IMR-90 (cell line): ENCODE measurements at regions not wholly inside any gene's neighbourhood (a gene's known extent, or its start where the extent isn't known, plus 50 kb on each side); places are given as distances from the start of the nearest gene placed in this dataset.
"Not testable (repeated sequence)": the region's sequence is repeated elsewhere in the genome, so short reads cannot be mapped to it uniquely, and the experiment has no call there.

Experiments used
- ATAC-seq: fragments of 200-7000 bp; cut with Tn5 transposase; 2 replicates; pipeline ENCODE4 v1.9.1; 2020; ENCODE audit warnings: low read depth, mild to moderate bottlenecking, moderate library complexity
- BruUV-seq: library from RNA; stranded (reverse); fragments of 400-500 nt; replicated peaks from 2 replicates; lab custom pipeline; 2021; lab: Mats Ljungman, UMichigan
- CTCF ChIA-PET: fragments of 300-600 bp; formaldehyde crosslinking; extraction: SDS; loops from one replicate; lab custom pipeline; 2021; ENCODE audit warnings: antibody characterized with exemption; lab: Yijun Ruan, JAX
- POLR2A ChIA-PET: fragments of 300-600 bp; sonication (Branson Sonifier 250); formaldehyde crosslinking; loops from one replicate; lab custom pipeline; 2022; ENCODE audit warnings: antibody characterized with exemption; ENCODE audit not compliant: unreplicated experiment; lab: Charles Lee
- DNase-seq: peaks from one replicate; pipeline ENCODE4 v3.0.0; 2013
- H2AFZ ChIP-seq: replicated peaks from 2 replicates; pipeline ENCODE3; 2013; ENCODE audit warnings: low read length, mild to moderate bottlenecking; ENCODE audit not compliant: poor library complexity
- H2AK5ac ChIP-seq: 2 replicates; pipeline ENCODE4 v1.6.1; 2013; ENCODE audit warnings: low read depth, low read length, inconsistent platforms
- H2AK9ac ChIP-seq: replicated peaks from 2 replicates; pipeline ENCODE3; 2013; ENCODE audit warnings: mild to moderate bottlenecking, low read depth, low read length, moderate library complexity; ENCODE audit not compliant: poor library complexity
- H2BK120ac ChIP-seq: 2 replicates; pipeline ENCODE4 v1.6.1; 2013; ENCODE audit warnings: low read depth, low read length, inconsistent platforms
- H2BK15ac ChIP-seq: 3 replicates; pipeline ENCODE4 v1.6.1; 2013; ENCODE audit warnings: low read depth, low read length, inconsistent platforms
- H2BK20ac ChIP-seq: 2 replicates; pipeline ENCODE4 v1.6.1; 2013; ENCODE audit warnings: low read depth, mild to moderate bottlenecking, inconsistent platforms, low read length, moderate library complexity
- H2BK5ac ChIP-seq: 2 replicates; pipeline ENCODE4 v1.6.1; 2013; ENCODE audit warnings: mild to moderate bottlenecking, low read depth, low read length, inconsistent platforms; ENCODE audit not compliant: poor library complexity, severe bottlenecking
- H3K14ac ChIP-seq: replicated peaks from 2 replicates; pipeline ENCODE4 v1.6.1; 2013; ENCODE audit warnings: low read depth, low read length, inconsistent platforms
- H3K18ac ChIP-seq: 2 replicates; pipeline ENCODE4 v1.6.1; 2013; ENCODE audit warnings: low read depth, low read length, control low read depth
- H3K23ac ChIP-seq: 2 replicates; pipeline ENCODE4 v1.6.1; 2013; ENCODE audit warnings: low read depth, low read length, inconsistent platforms
- H3K27ac ChIP-seq: 2 replicates; pipeline ENCODE4 v1.5.1; 2013; ENCODE audit warnings: mild to moderate bottlenecking, control low read depth, low read length; ENCODE audit not compliant: insufficient read depth
- H3K27me3 ChIP-seq: 2 replicates; pipeline ENCODE4 v1.6.1; 2013; ENCODE audit warnings: low read length; ENCODE audit not compliant: control insufficient read depth, insufficient read depth
- H3K36me3 ChIP-seq: 2 replicates; pipeline ENCODE4 v1.6.1; 2013; ENCODE audit warnings: low read length, mixed read lengths; ENCODE audit not compliant: control insufficient read depth, insufficient read depth
- H3K4ac ChIP-seq: 2 replicates; pipeline ENCODE4 v1.6.1; 2013; ENCODE audit warnings: low read depth, low read length, inconsistent platforms
- H3K4me1 ChIP-seq: 2 replicates; pipeline ENCODE4 v1.6.1; 2013; ENCODE audit warnings: low read length, mixed read lengths; ENCODE audit not compliant: control insufficient read depth, insufficient read depth
- H3K4me2 ChIP-seq: 2 replicates; pipeline ENCODE4 v1.6.1; 2013; ENCODE audit warnings: low read depth, mild to moderate bottlenecking, control low read depth, low read length, moderate library complexity
- H3K4me3 ChIP-seq: 2 replicates; pipeline ENCODE4 v1.5.1; 2013; ENCODE audit warnings: low read depth, mild to moderate bottlenecking, control low read depth, low read length, moderate library complexity; ENCODE audit not compliant: insufficient read depth
- H3K56ac ChIP-seq: 2 replicates; pipeline ENCODE4 v1.6.1; 2013; ENCODE audit warnings: low read length, inconsistent platforms; ENCODE audit not compliant: insufficient read depth; ENCODE audit errors: extremely low read depth
- H3K79me1 ChIP-seq, 2 experiments: 2 replicates each; pipeline ENCODE4 v1.6.1; 2013; ENCODE audit warnings: low read length in 2 of 2, inconsistent platforms in 1 of 2, low read depth in 1 of 2
- H3K9ac ChIP-seq: 2 replicates; pipeline ENCODE4 v1.6.1; 2013; ENCODE audit warnings: low read depth, low read length, control low read depth
- H3K9me1 ChIP-seq: 2 replicates; pipeline ENCODE4 v1.6.1; 2013; ENCODE audit warnings: low read length, inconsistent platforms; ENCODE audit not compliant: insufficient read depth
- H3K9me3 ChIP-seq: 2 replicates; pipeline ENCODE4 v1.6.1; 2013; ENCODE audit warnings: low read length; ENCODE audit not compliant: control insufficient read depth, insufficient read depth
- H4K20me1 ChIP-seq: 2 replicates; pipeline ENCODE4 v1.6.1; 2013; ENCODE audit warnings: low read length, inconsistent platforms; ENCODE audit not compliant: insufficient read depth
- H4K5ac ChIP-seq: 2 replicates; pipeline ENCODE4 v1.6.1; 2013; ENCODE audit warnings: mild to moderate bottlenecking, low read depth, low read length, control low read depth
- H4K8ac ChIP-seq, 2 experiments: 2 replicates each; pipeline ENCODE4 v1.6.1; 2013; ENCODE audit warnings: low read depth in 2 of 2, low read length in 2 of 2, control low read depth in 1 of 2, inconsistent platforms in 1 of 2
- H4K91ac ChIP-seq: 2 replicates; pipeline ENCODE4 v1.6.1; 2013; ENCODE audit warnings: low read depth, low read length, inconsistent platforms; ENCODE audit not compliant: insufficient read depth
- WGBS, 2 experiments: methylation state at CpG; one replicate each; pipeline versions ENCODE4 v1.1.5 to v1.1.7; 2013; ENCODE audit warnings: missing lambda C conversion rate in 2 of 2; ENCODE audit not compliant: insufficient read length in 1 of 2; ENCODE audit errors: extremely low coverage in 2 of 2; 5-methylcytosine and 5-hydroxymethylcytosine counted together
- dilution Hi-C: fragments of 300-500 bp; cut with HindIII; formaldehyde crosslinking; loops from one replicate; pipeline ENCODE4 v1.14.3; 2018; ENCODE audit warnings: low sequenced_read_pairs; ENCODE audit not compliant: unreplicated experiment
- in situ Hi-C: fragments of 300-500 bp; cut with MboI; formaldehyde crosslinking; loops from 3 replicates; pipeline ENCODE4 v1.14.3; 2019; ENCODE audit warnings: low sequenced_read_pairs, inconsistent platforms, mixed read lengths
- intact Hi-C: fragments of 100-400 bp; cut with micrococcal nuclease; formaldehyde crosslinking; loops from 2 replicates; pipeline ENCODE4 v1.10.0; 2022

- H4K91ac ChIP-seq, H3K9me1 ChIP-seq, H3K4me3 ChIP-seq, H3K27ac ChIP-seq, H3K36me3 ChIP-seq, H4K20me1 ChIP-seq, intact Hi-C loops, H3K27me3 ChIP-seq, in situ Hi-C loops, H2BK5ac ChIP-seq, H3K4me1 ChIP-seq, H2AFZ ChIP-seq, H3K4me2 ChIP-seq, H3K18ac ChIP-seq, DNase-seq, H4K8ac ChIP-seq, H3K79me1 ChIP-seq, H3K9me3 ChIP-seq, H3K56ac ChIP-seq, POLR2A ChIA-PET, H3K23ac ChIP-seq, H2AK9ac ChIP-seq, H4K5ac ChIP-seq, H2BK15ac ChIP-seq, H2BK20ac ChIP-seq, H3K4ac ChIP-seq, H3K9ac ChIP-seq, BruUV-seq, H2AK5ac ChIP-seq, ATAC-seq, H3K14ac ChIP-seq, H2BK120ac ChIP-seq, CTCF ChIA-PET, dilution Hi-C loops: not testable (repeated sequence)
- no CpG with 5 or more reads among the region's 7 CpGs for WGBS, 2 experiments
These were observed 52.6 kb upstream of the GOLGA8Q start for GRCh38 chr15:30499233-30499632.

DNA sequence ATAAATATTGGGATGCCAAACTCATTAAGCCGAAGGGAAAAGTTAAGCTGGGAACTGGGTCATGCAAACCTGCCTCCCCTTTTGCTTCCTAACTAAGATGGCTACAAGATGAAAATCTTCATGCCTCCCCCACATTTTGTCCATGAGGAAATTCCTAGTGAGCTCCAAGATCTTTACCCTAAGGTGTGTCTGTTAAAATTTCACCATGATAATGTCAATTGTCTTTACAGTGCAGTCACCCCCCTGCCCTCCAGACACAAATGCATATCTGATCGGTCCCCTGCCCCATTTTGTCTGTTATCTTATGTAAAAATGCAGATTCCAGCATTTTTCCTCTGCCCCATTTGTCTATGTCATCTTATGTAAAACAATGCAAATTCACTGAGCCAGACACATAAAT is 51.3 kb upstream of the GOLGA8Q start:
- H3K4me1 ChIP-seq, dilution Hi-C loops, H2BK20ac ChIP-seq, POLR2A ChIA-PET, H3K14ac ChIP-seq, H3K4me3 ChIP-seq, H2AK9ac ChIP-seq, DNase-seq, H3K9me3 ChIP-seq, H3K18ac ChIP-seq, H2BK120ac ChIP-seq, H3K9ac ChIP-seq, H4K8ac ChIP-seq, H3K23ac ChIP-seq, intact Hi-C loops, H4K20me1 ChIP-seq, ATAC-seq, H2BK5ac ChIP-seq, BruUV-seq, in situ Hi-C loops, H2AFZ ChIP-seq, H3K36me3 ChIP-seq, CTCF ChIA-PET, H4K91ac ChIP-seq, H3K4me2 ChIP-seq, H3K4ac ChIP-seq, H2BK15ac ChIP-seq, H2AK5ac ChIP-seq, H3K27me3 ChIP-seq, H4K5ac ChIP-seq, H3K27ac ChIP-seq, H3K9me1 ChIP-seq, H3K79me1 ChIP-seq, H3K56ac ChIP-seq: not testable (repeated sequence)
- no CpG with 5 or more reads among the region's 2 CpGs for WGBS, 2 experiments
